T-helper 1 cell (primary cell): ENCODE measurements at regions not wholly inside any gene's neighbourhood (a gene's known extent, or its start where the extent isn't known, plus 50 kb on each side); places are given as distances from the start of the nearest gene placed in this dataset.
"Not testable (repeated sequence)": the region's sequence is repeated elsewhere in the genome, so short reads cannot be mapped to it uniquely, and the experiment has no call there.

Source experiments
- DNase-seq, 5 donors: peaks; one replicate each; pipeline ENCODE4 v3.0.0-alpha.2; 2012 to 2020

GRCh38 chr18:8970843-8971242, 131.7 kb upstream of the NDUFV2 start:
- no peak for DNase-seq

- DNase-seq, result no peak
Measured at GRCh38 chr18:8972116-8972515, 130.4 kb upstream of the NDUFV2 start.

DNA sequence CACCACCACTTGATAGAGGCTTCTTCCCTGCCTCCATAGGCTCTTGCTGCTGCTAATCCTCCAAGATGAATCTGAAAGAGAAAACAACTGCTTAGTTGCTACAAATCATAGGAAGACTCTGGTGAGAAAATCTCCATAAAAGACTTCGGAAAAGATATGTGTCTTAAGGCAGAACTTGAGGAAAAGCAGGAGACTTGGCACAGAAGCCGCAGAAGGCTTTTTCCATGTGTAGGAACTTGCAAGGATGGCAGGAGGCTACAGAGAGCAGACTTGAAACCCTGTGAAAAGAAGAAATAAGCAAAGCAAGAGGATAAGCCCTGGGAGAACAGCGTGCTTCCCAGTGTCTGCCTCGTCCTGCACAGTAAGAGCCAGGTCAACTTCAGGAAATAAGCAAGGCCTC, 128.2 kb upstream of the NDUFV2 start:
- DNase-seq, result no peak

- no peak for DNase-seq
Measured at GRCh38 chr18:8974696-8975095, 127.8 kb upstream of the NDUFV2 start.

GRCh38 chr18:8975624-8976023, 126.9 kb upstream of the NDUFV2 start:
- DNase-seq, result no peak

GRCh38 chr18:8976606-8977005, 125.9 kb upstream of the NDUFV2 start:
- no peak for DNase-seq

GRCh38 chr18:8977166-8977565, 125.3 kb upstream of the NDUFV2 start:
- DNase-seq, result no peak

DNA sequence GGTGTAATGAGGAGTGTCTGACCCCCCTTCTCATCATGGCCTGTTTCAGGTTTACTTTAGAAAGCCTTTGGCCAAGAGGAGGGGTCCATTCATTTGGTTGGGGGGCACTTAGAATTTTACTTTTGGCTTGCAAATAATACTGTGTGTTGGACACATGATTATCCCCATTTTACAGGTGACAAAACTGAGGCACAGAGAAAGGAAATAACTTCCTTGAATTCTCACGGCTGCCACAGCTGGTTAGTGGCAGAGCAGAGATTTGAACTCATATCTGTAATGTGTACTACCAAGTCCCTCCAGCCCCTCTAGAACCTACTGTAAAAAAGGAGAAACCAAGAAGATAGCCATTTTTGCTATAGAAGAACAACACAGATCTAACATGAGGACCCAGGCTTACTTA, 124.8 kb upstream of the NDUFV2 start:
- no peak for DNase-seq

DNA sequence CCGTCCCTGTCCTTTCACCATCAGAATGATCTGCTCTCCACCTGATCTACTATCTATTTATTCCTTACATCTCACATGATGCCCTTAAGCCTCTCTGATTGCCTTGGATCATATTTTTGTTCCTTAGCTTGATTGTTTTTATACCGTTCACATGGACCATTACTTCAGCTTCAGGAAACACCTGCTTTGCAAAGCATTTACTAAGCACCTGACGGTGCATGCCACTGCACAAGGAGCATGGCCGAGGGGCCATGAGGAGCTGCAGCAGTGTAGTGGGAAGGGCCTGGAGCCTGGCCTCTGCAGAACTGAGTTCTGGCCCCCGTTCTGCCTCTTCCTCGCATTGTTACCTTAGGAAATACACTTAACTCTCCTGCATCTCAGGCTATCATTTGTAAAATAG, 124.1 kb upstream of the NDUFV2 start:
- no peak for DNase-seq

DNA sequence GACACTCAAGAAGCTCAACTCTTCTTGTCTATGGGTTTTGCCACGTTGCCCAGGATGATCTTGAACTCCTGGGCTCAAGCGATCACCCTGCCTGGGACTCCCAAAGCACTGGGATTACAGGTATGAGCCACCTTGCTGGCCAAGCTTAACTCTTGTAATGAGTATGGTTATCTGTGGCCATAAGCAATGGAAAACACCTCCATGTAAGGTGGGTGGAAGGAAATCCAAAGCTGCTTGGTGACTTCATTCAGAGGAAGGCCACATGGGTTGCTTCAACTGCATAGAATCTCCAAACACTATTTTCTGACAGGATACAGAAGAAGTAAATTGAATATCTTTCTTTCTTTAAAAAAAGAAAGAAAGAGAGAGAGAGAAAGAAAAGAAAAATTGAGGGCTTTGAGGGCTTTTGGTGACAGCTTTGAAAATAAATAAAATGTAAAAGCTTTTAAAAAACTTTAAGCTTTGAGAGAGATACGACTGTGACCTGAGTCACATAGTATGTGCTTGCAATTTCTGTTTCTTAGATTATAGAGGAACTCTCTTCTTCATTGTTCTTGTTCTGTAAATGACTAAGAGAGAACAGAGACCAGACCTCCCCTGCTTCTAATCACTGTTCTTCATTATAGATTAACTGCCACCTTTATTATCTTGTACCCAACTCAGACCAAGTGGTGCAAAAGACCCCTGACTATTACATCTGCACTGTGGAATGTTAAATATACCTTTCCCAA, 123.1 kb upstream of the NDUFV2 start:
- DNase-seq, result no peak

DNA sequence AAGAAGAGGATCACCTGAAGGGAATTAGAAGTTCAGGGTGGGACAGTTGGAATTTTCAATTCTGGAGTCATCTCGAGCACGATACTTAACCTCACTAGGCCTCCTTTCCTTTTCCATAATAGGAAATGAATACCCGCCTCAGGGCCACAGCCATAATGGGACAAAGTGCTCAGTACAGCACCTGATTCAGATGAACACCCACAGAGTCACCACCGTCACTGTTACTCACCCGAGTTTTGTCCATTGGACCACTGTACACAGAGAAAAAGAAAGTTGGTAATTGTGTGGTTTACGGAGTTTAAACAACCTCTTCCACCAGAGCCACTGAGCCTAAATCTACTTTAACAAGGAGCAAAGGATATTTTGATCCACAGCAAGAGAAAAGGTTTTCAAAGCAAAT, 122.0 kb upstream of the NDUFV2 start:
- DNase-seq, result no peak

DNA sequence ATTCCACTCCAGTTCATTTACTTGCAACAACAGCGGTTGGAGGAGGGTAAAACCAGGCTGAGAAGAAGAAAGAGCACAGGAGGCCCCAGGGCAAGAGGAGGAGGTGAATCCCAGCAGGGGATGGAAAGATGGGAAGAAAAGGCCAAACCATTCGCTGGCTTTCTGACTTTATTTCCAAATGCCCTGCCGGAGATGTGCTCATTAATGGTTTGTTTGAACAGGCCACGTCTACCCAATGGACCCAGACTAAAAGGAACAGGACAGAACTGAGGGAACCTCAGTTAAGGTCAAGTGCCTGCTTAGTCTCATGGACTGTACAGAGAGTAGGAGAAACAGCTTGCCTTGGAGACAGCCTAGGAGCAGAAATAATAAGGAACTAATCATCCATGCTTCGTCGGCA, 121.6 kb upstream of the NDUFV2 start:
- no peak for DNase-seq

GRCh38 chr18:8982416-8983183, 119.9 kb upstream of the NDUFV2 start:
- peak in 1 of 5 donors; percentile 8 for DNase-seq

DNA sequence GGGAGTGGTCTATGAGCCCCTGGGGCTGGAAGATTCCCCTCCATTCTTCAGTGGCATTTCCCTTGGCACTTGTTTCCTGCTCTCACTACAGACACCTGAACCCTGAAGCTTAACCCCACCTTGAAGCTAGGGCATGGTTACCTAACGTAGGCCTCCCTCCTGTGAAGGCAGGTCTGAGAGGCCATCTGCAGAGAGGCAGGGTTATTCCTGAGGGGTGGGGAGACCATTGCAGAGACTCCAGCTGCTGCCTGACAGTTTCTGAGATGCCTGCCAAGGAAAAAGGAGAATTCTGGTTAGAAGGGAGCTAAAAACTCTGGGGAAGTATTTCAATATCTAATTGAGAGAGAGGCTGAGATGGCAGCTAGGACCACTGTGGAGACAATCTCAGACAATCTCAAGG, 119.3 kb upstream of the NDUFV2 start:
- no peak for DNase-seq

GRCh38 chr18:8984131-8984721, 118.3 kb upstream of the NDUFV2 start:
- no peak for DNase-seq

GRCh38 chr18:8987241-8987640, 115.3 kb upstream of the NDUFV2 start:
- peak in 1 of 5 donors; percentile 14 for DNase-seq

- peak; percentile 25 to 55 (median 36) for DNase-seq
Measured at GRCh38 chr18:8988260-8988871, 114.1 kb upstream of the NDUFV2 start.

DNA sequence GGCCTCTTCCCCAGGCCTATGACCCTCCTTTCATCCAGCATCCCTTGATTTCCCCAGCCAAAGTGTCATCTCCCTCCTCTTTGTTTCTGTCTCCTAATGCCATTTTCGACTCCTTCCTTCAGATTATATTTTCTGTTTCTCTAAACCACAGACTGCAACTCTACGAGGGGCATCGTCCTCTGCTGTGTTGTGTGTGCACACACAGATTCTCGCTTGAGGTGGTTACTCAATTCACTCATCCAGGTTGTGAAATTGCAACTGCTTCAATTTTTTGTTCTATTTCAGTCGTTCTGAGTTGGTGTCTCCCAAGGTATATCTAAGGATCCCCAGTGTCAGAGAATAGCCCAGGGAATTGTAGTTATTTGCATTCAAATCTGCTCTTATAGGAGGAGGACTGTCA, 113.5 kb upstream of the NDUFV2 start:
- no peak for DNase-seq

- DNase-seq, result no peak
Measured at GRCh38 chr18:8989855-8990254, 112.6 kb upstream of the NDUFV2 start.

GRCh38 chr18:8990276-8991031, 112.0 kb upstream of the NDUFV2 start:
- DNase-seq, result no peak

DNA sequence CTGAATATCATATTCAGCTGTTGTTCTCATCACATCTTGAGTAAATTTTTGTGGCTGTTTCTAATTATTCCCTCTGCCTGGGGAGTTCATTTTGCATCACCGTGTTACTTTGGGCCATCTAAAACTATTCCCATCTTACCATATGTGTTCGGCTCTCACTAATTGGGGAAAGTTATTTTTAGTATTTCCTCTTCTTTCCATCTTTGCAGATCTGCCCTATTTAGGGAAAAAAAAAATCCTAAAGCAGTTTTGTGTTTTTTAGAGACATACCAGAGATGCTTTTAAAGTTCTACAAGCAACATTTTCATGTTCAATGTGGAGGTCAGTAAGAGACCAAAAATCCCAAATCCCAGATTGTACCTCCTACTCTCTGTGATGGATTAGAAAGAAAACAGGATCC, 111.3 kb upstream of the NDUFV2 start:
- no peak for DNase-seq

DNA sequence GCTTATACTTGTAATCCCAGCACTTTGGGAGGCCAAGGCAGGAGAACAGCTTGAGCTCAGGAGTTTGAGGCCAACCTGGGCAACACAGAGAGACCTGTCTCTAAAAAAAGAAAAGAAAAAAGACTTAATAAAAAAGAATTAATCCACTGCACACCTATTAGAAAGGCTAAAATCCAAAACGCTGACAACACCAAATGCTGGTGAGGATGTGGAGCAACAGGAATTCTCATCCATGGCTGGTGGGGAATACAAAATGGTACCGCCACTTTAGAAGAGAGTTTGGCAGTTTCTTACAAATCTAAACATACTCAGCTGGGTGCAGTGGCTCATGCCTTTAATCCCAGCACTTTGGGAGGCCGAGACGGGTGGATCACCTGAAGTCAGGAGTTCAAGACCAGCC, 110.0 kb upstream of the NDUFV2 start:
- DNase-seq, result not testable (repeated sequence)

GRCh38 chr18:8994603-8995002, 107.9 kb upstream of the NDUFV2 start:
- DNase-seq, result no peak
